Epithelial cell of proximal tubule (primary cell): ENCODE measurements at regions not wholly inside any gene's neighbourhood (a gene's known extent, or its start where the extent isn't known, plus 50 kb on each side); places are given as distances from the start of the nearest gene placed in this dataset.
A peak's percentile ranks its signal among the peaks of the same experiment; 100 is the strongest.

ENCODE experiments used
- DNase-seq: peaks from one replicate; pipeline ENCODE4 v3.0.0-alpha.2; 2011; ENCODE audit warnings: low read depth
- H3K4me3 ChIP-seq: 2 replicates; pipeline ENCODE4 v1.5.1; 2011; ENCODE audit warnings: low read depth, mild to moderate bottlenecking, low read length
- CTCF ChIP-seq: conservative IDR thresholded peaks from 2 replicates; pipeline ENCODE4 v1.5.1; 2012; ENCODE audit warnings: low read depth, mild to moderate bottlenecking, low read length

- H3K4me3 ChIP-seq: peak overlapping the region; percentile 16
- DNase-seq: no peak
- TF ChIP-seq CTCF: no peak
These were observed 286.2 kb downstream of the ZNF516 start for GRCh38 chr18:76208678-76209306.

GRCh38 chr18:76205906-76206305 lies 289.1 kb downstream of the ZNF516 start:
- no peak for TF ChIP-seq CTCF
- H3K4me3 ChIP-seq: no peak overlapping the region
- DNase-seq: no peak

GRCh38 chr18:76203552-76203951 lies 291.5 kb downstream of the ZNF516 start:
- no peak for DNase-seq
- no peak for TF ChIP-seq CTCF
- no peak overlapping the region for H3K4me3 ChIP-seq

- H3K4me3 ChIP-seq: no peak overlapping the region
- no peak for TF ChIP-seq CTCF
- DNase-seq: no peak
These were observed 292.7 kb downstream of the ZNF516 start for GRCh38 chr18:76202322-76202721.

- DNase-seq: no peak
- TF ChIP-seq CTCF: no peak
These were observed 299.4 kb downstream of the ZNF516 start for GRCh38 chr18:76195601-76196000.

GRCh38 chr18:76188097-76188496 lies 306.9 kb downstream of the ZNF516 start:
- no peak for DNase-seq
- no peak overlapping the region for H3K4me3 ChIP-seq
- TF ChIP-seq CTCF: no peak

More at GRCh38 chr18:76195601-76196000, 299.4 kb downstream of the ZNF516 start:
- no peak overlapping the region for H3K4me3 ChIP-seq

GRCh38 chr18:76179257-76179656 lies 315.8 kb downstream of the ZNF516 start:
- TF ChIP-seq CTCF: no peak
- H3K4me3 ChIP-seq: no peak overlapping the region
- DNase-seq: no peak
